ENCODE measurements at regions not wholly inside any gene's neighbourhood (a gene's known extent, or its start where the extent isn't known, plus 50 kb on each side); places are given as distances from the start of the nearest gene placed in this dataset.
A peak's percentile ranks its signal among the peaks of the same experiment; 100 is the strongest.
"Not testable (repeated sequence)": the region's sequence is repeated elsewhere in the genome, so short reads cannot be mapped to it uniquely, and the experiment has no call there.

GRCh38 chr9:21708260-21708711 is 94.2 kb upstream of the MTAP start:
- DNase-seq, result no peak

- DNase-seq, result no peak
Observed at GRCh38 chr9:21708856-21709255, 93.6 kb upstream of the MTAP start.

- peak; percentile 67 to 75 for DNase-seq
Observed at GRCh38 chr9:21709464-21710058, 92.9 kb upstream of the MTAP start.

GRCh38 chr9:21710548-21711191 is 91.8 kb upstream of the MTAP start:
- no peak for DNase-seq

- DNase-seq, result no peak
Observed at GRCh38 chr9:21711504-21711903, 90.9 kb upstream of the MTAP start.

GRCh38 chr9:21715408-21715807 is 87.0 kb upstream of the MTAP start:
- no peak for DNase-seq

GRCh38 chr9:21720758-21721157 is 81.7 kb upstream of the MTAP start:
- DNase-seq, result no peak

- DNase-seq, result not testable (repeated sequence)
Observed at GRCh38 chr9:21727411-21727810, 75.0 kb upstream of the MTAP start.

- no peak for DNase-seq
Observed at GRCh38 chr9:21728781-21729180, 73.7 kb upstream of the MTAP start.

- DNase-seq, result no peak
Observed at GRCh38 chr9:21729648-21730047, 72.8 kb upstream of the MTAP start.

- DNase-seq, result no peak
Observed at GRCh38 chr9:21730899-21731298, 71.5 kb upstream of the MTAP start.

GRCh38 chr9:21741151-21741550 is 61.3 kb upstream of the MTAP start:
- DNase-seq, result no peak

- no peak for DNase-seq
Observed at GRCh38 chr9:21744320-21744719, 58.1 kb upstream of the MTAP start.

- DNase-seq, result no peak
Observed at GRCh38 chr9:21744841-21745240, 57.6 kb upstream of the MTAP start.

GRCh38 chr9:21746550-21746949 is 55.9 kb upstream of the MTAP start:
- no peak for DNase-seq

GRCh38 chr9:21747175-21747574 is 55.3 kb upstream of the MTAP start:
- DNase-seq, result no peak

- DNase-seq, result no peak
Observed at GRCh38 chr9:21750021-21750735, 52.3 kb upstream of the MTAP start.

GRCh38 chr9:21751998-21752397 is 50.4 kb upstream of the MTAP start:
- no peak for DNase-seq
